ENCODE measurements at regions not wholly inside any gene's neighbourhood (a gene's known extent, or its start where the extent isn't known, plus 50 kb on each side); places are given as distances from the start of the nearest gene placed in this dataset.
"Not testable (repeated sequence)": the region's sequence is repeated elsewhere in the genome, so short reads cannot be mapped to it uniquely, and the experiment has no call there.

GRCh38 chrX:124737771-124738170, 391.4 kb downstream of the SH2D1A start:
- Histone ChIP-seq H3K27me3 (replicated peaks) (no peaks in the 10 kb centered on the region), H3K27ac (no peak overlapping the region), H3K4me3 (ENCODE audit: low read depth, low read length) (no peak overlapping the region), H3K36me3 (replicated peaks) (no peaks in the 10 kb centered on the region)
- DNase-seq, result no peak
- in situ Hi-C loops (cut with HindIII; ENCODE audit: low pct_ligation_motif_present, low sequenced_read_pairs), result no loop called here
- TF ChIP-seq CTCF (IDR thresholded peaks at IDR 0.05; ENCODE audit: low read depth, low read length, missing control alignments), result no peak

GRCh38 chrX:124747295-124747694, 400.9 kb downstream of the SH2D1A start:
- H3K36me3 ChIP-seq (replicated peaks), result no peaks in the 10 kb centered on the region
- H3K27ac ChIP-seq, result no peak overlapping the region
- DNase-seq, result no peak
- in situ Hi-C loops (cut with HindIII; ENCODE audit: low pct_ligation_motif_present, low sequenced_read_pairs), result no loop called here
- no peak for TF ChIP-seq CTCF (IDR thresholded peaks at IDR 0.05; ENCODE audit: low read depth, low read length, missing control alignments)
- no peak overlapping the region for H3K4me3 ChIP-seq (ENCODE audit: low read depth, low read length)
- no peaks in the 10 kb centered on the region for H3K27me3 ChIP-seq (replicated peaks)

GRCh38 chrX:124764354-124764753, 418.0 kb downstream of the SH2D1A start:
- H3K4me3 ChIP-seq (ENCODE audit: low read depth, low read length), result no peak overlapping the region
- H3K27me3 ChIP-seq (replicated peaks), result no peaks in the 10 kb centered on the region
- no peak for DNase-seq
- H3K36me3 ChIP-seq (replicated peaks), result no peaks in the 10 kb centered on the region
- in situ Hi-C loops (cut with HindIII; ENCODE audit: low pct_ligation_motif_present, low sequenced_read_pairs), result no loop called here
- no peak for TF ChIP-seq CTCF (IDR thresholded peaks at IDR 0.05; ENCODE audit: low read depth, low read length, missing control alignments)
- no peak overlapping the region for H3K27ac ChIP-seq

GRCh38 chrX:124769166-124769565, 422.8 kb downstream of the SH2D1A start:
- in situ Hi-C loops (cut with HindIII; ENCODE audit: low pct_ligation_motif_present, low sequenced_read_pairs), result no loop called here
- no peaks in the 10 kb centered on the region for H3K27me3 ChIP-seq (replicated peaks)
- no peaks in the 10 kb centered on the region for H3K36me3 ChIP-seq (replicated peaks)
- H3K27ac ChIP-seq, result no peak overlapping the region
- no peak overlapping the region for H3K4me3 ChIP-seq (ENCODE audit: low read depth, low read length)
- no peak for TF ChIP-seq CTCF (IDR thresholded peaks at IDR 0.05; ENCODE audit: low read depth, low read length, missing control alignments)
- no peak for DNase-seq

- Histone ChIP-seq H3K27me3 (replicated peaks) (no peaks in the 10 kb centered on the region), H3K36me3 (replicated peaks) (no peaks in the 10 kb centered on the region), H3K4me3 (ENCODE audit: low read depth, low read length) (no peak overlapping the region), H3K27ac (no peak overlapping the region)
- no peak for TF ChIP-seq CTCF (IDR thresholded peaks at IDR 0.05; ENCODE audit: low read depth, low read length, missing control alignments)
- in situ Hi-C loops (cut with HindIII; ENCODE audit: low pct_ligation_motif_present, low sequenced_read_pairs), result no loop called here
- DNase-seq, result no peak
These were observed 424.9 kb downstream of the SH2D1A start for GRCh38 chrX:124771292-124771691.

GRCh38 chrX:124788253-124788652, 441.9 kb downstream of the SH2D1A start:
- in situ Hi-C loops (cut with HindIII; ENCODE audit: low pct_ligation_motif_present, low sequenced_read_pairs); H3K4me3 ChIP-seq (ENCODE audit: low read depth, low read length); H3K27me3 ChIP-seq (replicated peaks); DNase-seq; H3K36me3 ChIP-seq (replicated peaks); H3K27ac ChIP-seq: not testable (repeated sequence)

- in situ Hi-C loops (cut with HindIII; ENCODE audit: low pct_ligation_motif_present, low sequenced_read_pairs); H3K27ac ChIP-seq; H3K27me3 ChIP-seq (replicated peaks); H3K4me3 ChIP-seq (ENCODE audit: low read depth, low read length); DNase-seq; H3K36me3 ChIP-seq (replicated peaks): not testable (repeated sequence)
These were observed 443.5 kb downstream of the SH2D1A start for GRCh38 chrX:124789874-124790273.

Measured in brain microvascular endothelial cell (primary cell).